HCT116 (cell line): ENCODE measurements at regions not wholly inside any gene's neighbourhood (a gene's known extent, or its start where the extent isn't known, plus 50 kb on each side); places are given as distances from the start of the nearest gene placed in this dataset.

Experiments used
- ATAC-seq: fragments of 200-7000 bp; cut with Tn5 transposase; 2 replicates; pipeline ENCODE4 v1.9.1; 2020; ENCODE audit warnings: mild to moderate bottlenecking, moderate library complexity
- BruUV-seq: library from RNA; stranded (reverse); fragments of 400-500 nt; replicated peaks from 2 replicates; lab custom pipeline; 2021; lab: Mats Ljungman, UMichigan
- CTCF ChIA-PET: fragments of 300-600 bp; sonication (Branson Sonifier 250); formaldehyde crosslinking; loops from one replicate; lab custom pipeline; 2021; ENCODE audit warnings: antibody characterized with exemption; lab: Charles Lee
- POLR2A ChIA-PET: fragments of 300-600, 350-600 bp; sonication (Branson Sonifier 250); formaldehyde crosslinking; loops from one replicate; lab custom pipeline; 2021; ENCODE audit warnings: antibody characterized with exemption; lab: Charles Lee
- RAD21 ChIA-PET, 2 experiments: fragments of 300-600 bp; sonication (Branson Sonifier 250); formaldehyde crosslinking; loops; one replicate each; lab custom pipeline; 2023; ENCODE audit warnings: low total read pairs in 2 of 2; ENCODE audit not compliant: uncharacterized antibody in 2 of 2, unreplicated experiment in 2 of 2, low non-redundant PET in 1 of 2; lab: Charles Lee
- DNase-seq: peaks from one replicate; pipeline ENCODE4 v3.0.0-alpha.2; 2010; ENCODE audit warnings: low read depth, low spot score
- H2AFZ ChIP-seq: fragments of 200-600 bp; shearing (Covaris generic), sonication (generic); 2 replicates; pipeline ENCODE4 v1.6.1; 2017; ENCODE audit warnings: low read depth, mixed run types, mixed read lengths, antibody characterized with exemption, low read length; ENCODE audit not compliant: poor library complexity, severe bottlenecking
- H3K27ac ChIP-seq: 2 replicates; pipeline ENCODE4 v1.5.1; 2012; ENCODE audit warnings: low read depth, low read length
- H3K27me3 ChIP-seq: fragments of 200-600 bp; sonication (generic); 2 replicates; pipeline ENCODE4 v1.6.1; 2016; ENCODE audit warnings: mixed run types, low read length, mixed read lengths; ENCODE audit not compliant: insufficient read depth
- H3K36me3 ChIP-seq, 2 experiments: fragments of 200-500 bp in 1 of 2; fragments of 200-600 bp in 1 of 2; sonication (Bioruptor generic) in 1 of 2; sonication (generic) in 1 of 2; 2 replicates each; pipeline versions ENCODE4 v1.5.1 to v1.6.1; 2014 to 2016; ENCODE audit warnings: low read length in 2 of 2, inconsistent platforms in 1 of 2, mixed read lengths in 1 of 2, mixed run types in 1 of 2; ENCODE audit not compliant: insufficient read depth in 2 of 2, control insufficient read depth in 1 of 2
- H3K4me1 ChIP-seq, 2 experiments: fragments of 200-600 bp in 1 of 2; sonication (generic) in 1 of 2; 2 replicates each; pipeline versions ENCODE4 v1.5.1 to v1.6.1; 2012 to 2017; ENCODE audit warnings: low read length in 2 of 2, inconsistent platforms in 1 of 2, mild to moderate bottlenecking in 1 of 2, mixed read lengths in 1 of 2, mixed run types in 1 of 2, moderate library complexity in 1 of 2; ENCODE audit not compliant: insufficient read depth in 2 of 2, control insufficient read depth in 1 of 2
- H3K4me2 ChIP-seq: fragments of 200-600 bp; sonication (generic); 2 replicates; pipeline ENCODE4 v1.6.1; 2017; ENCODE audit warnings: mixed run types, low read length, mixed read lengths
- H3K4me3 ChIP-seq, 2 experiments: fragments of 200-600 bp in 1 of 2; sonication (generic) in 1 of 2; replicated peaks in 1 of 2; 2 replicates each; pipeline ENCODE4 v1.5.1; 2011 to 2016; ENCODE audit warnings: low read length in 2 of 2, control low read depth in 1 of 2, low read depth in 1 of 2, mild to moderate bottlenecking in 1 of 2, mixed read lengths in 1 of 2, mixed run types in 1 of 2
- H3K79me2 ChIP-seq: fragments of 200-600 bp; sonication (generic); 2 replicates; pipeline ENCODE4 v1.6.1; 2017; ENCODE audit warnings: mild to moderate bottlenecking, mixed run types, low read length, moderate library complexity, mixed read lengths; ENCODE audit not compliant: insufficient read depth
- H3K9ac ChIP-seq: fragments of 200-600 bp; sonication (generic); 2 replicates; pipeline ENCODE4 v1.6.1; 2016; ENCODE audit warnings: low read length, mixed read lengths
- H3K9me2 ChIP-seq: fragments of 200-600 bp; sonication (generic), shearing (Covaris generic); 2 replicates; pipeline ENCODE4 v1.6.1; 2017; ENCODE audit warnings: mixed run types, mild to moderate bottlenecking, moderate library complexity; ENCODE audit not compliant: insufficient read depth
- H3K9me3 ChIP-seq, 2 experiments: fragments of 200-500 bp in 1 of 2; fragments of 200-600 bp in 1 of 2; sonication (Bioruptor generic) in 1 of 2; sonication (generic) in 1 of 2; 2 replicates each; pipeline ENCODE4 v1.6.1; 2014 to 2017; ENCODE audit warnings: low read length in 2 of 2, mixed read lengths in 2 of 2, inconsistent platforms in 1 of 2, low read depth in 1 of 2, mild to moderate bottlenecking in 1 of 2, mixed run types in 1 of 2, moderate library complexity in 1 of 2; ENCODE audit not compliant: control insufficient read depth in 1 of 2, insufficient read depth in 1 of 2
- H4K20me1 ChIP-seq: fragments of 200-600 bp; sonication (generic), shearing (Covaris generic); 2 replicates; pipeline ENCODE4 v1.6.1; 2017; ENCODE audit warnings: mixed run types, mild to moderate bottlenecking, moderate library complexity; ENCODE audit not compliant: insufficient read depth
- CBX3 ChIP-seq: IDR thresholded peaks from 2 replicates; pipeline ENCODE4 v1.6.1; 2012; ENCODE audit warnings: low read depth
- CEBPB ChIP-seq: IDR thresholded peaks from 2 replicates; pipeline ENCODE4 v1.6.1; 2012; ENCODE audit warnings: low read depth
- ELF1 ChIP-seq: IDR thresholded peaks from 2 replicates; pipeline ENCODE4 v1.6.1; 2012; ENCODE audit warnings: low read depth, borderline replicate concordance
- EZH2phosphoT487 ChIP-seq: fragments of 200-600 bp; IDR thresholded peaks from 2 replicates; pipeline ENCODE4 v1.6.1; 2018; ENCODE audit warnings: antibody characterized with exemption, borderline replicate concordance
- FOSL1 ChIP-seq: IDR thresholded peaks from 2 replicates; pipeline ENCODE4 v1.6.1; 2012; ENCODE audit warnings: low read depth
- JUND ChIP-seq: IDR thresholded peaks from 2 replicates; pipeline ENCODE4 v1.6.1; 2012
- POLR2A ChIP-seq: IDR thresholded peaks from 2 replicates; pipeline ENCODE4 v1.7.0; 2011; ENCODE audit warnings: borderline replicate concordance; ENCODE audit not compliant: insufficient read depth, insufficient read length; ENCODE audit errors: extremely low read depth
- POLR2AphosphoS5 ChIP-seq: IDR thresholded peaks from 2 replicates; pipeline ENCODE4 v1.6.1; 2011; ENCODE audit warnings: mild to moderate bottlenecking, low read depth, low read length, moderate library complexity
- RAD21 ChIP-seq: IDR thresholded peaks from 2 replicates; pipeline ENCODE4 v1.6.1; 2012; ENCODE audit warnings: low read depth, mild to moderate bottlenecking
- SIN3A ChIP-seq: IDR thresholded peaks from 2 replicates; pipeline ENCODE4 v1.6.1; 2012; ENCODE audit warnings: low read depth
- TCF7L2 ChIP-seq: IDR thresholded peaks from 2 replicates; pipeline ENCODE4 v1.7.0; 2011; ENCODE audit warnings: borderline replicate concordance, inconsistent platforms; ENCODE audit not compliant: insufficient read depth, insufficient read length; ENCODE audit errors: extremely low read depth
- ZFX ChIP-seq: fragments of 450-650 bp; IDR thresholded peaks from 2 replicates; pipeline ENCODE4 v1.6.1; 2017
- intact Hi-C: fragments of 100-400 bp; cut with micrococcal nuclease; formaldehyde crosslinking; loops from 2 replicates; pipeline ENCODE4 v1.10.0; 2022
- TF ChIP-seq, protein P1 (sequence below), 3 experiments: fragments of 200-600 bp in 1 of 3; sonication (generic) in 1 of 3; IDR thresholded peaks in 2 of 3; conservative IDR thresholded peaks in 1 of 3; 2 replicates each; pipeline ENCODE4 v1.5.1; 2012 to 2017; ENCODE audit warnings: low read depth in 2 of 3, low read length in 2 of 3, antibody characterized with exemption in 1 of 3, borderline replicate concordance in 1 of 3, control low read depth in 1 of 3, mild to moderate bottlenecking in 1 of 3, mixed read lengths in 1 of 3, mixed run types in 1 of 3, moderate library complexity in 1 of 3; ENCODE audit not compliant: insufficient read depth in 1 of 3
- TF ChIP-seq, protein P2 (sequence below): IDR thresholded peaks from 2 replicates; pipeline ENCODE4 v1.6.1; 2012
- TF ChIP-seq, protein P3 (sequence below): IDR thresholded peaks from 2 replicates; pipeline ENCODE4 v1.6.1; 2012

DNA sequence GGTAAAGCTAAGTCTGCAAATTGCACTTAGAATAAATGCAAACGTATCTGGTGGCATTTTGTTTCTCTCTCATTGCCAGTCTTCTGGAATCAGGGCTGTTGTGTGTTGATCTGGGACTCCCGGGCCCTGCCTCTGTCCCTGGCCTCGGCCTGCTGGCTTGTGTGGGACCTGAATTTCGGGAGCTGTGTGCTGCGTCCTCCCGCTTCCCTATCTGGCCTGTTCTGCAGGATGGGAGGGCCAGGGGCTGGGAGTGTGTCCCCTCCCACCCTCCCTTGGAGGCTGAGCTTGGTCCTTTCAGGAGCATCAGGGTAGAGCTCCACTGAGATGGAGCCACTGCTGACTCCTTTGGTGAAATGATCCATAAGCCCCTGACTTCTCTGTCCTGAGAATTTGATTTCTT is 118.5 kb downstream of the ACKR3 start:
- no peak overlapping the region for H3K27ac ChIP-seq
- no peaks in the 10 kb centered on the region for H3K9me2 ChIP-seq
- TF ChIP-seq ELF1 (no peak), ZFX (no peak), RAD21 (no peak), POLR2A (no peak), POLR2AphosphoS5 (no peak)
- H3K4me3 ChIP-seq: no peak overlapping the region
- POLR2A ChIA-PET: no interaction called here
- peaks cover 44% of the 10 kb centered on the region for H3K27me3 ChIP-seq
- ATAC-seq (no peak), DNase-seq (no peak)
- H3K36me3 ChIP-seq: no peaks in the 10 kb centered on the region
- BruUV-seq: no TSS peak
- no peaks in the 10 kb centered on the region for H3K9me3 ChIP-seq
- intact Hi-C loops: no loop called here
- no peaks in the 10 kb centered on the region for H3K4me1 ChIP-seq
- H2AFZ ChIP-seq: no peak overlapping the region
- H3K79me2 ChIP-seq: no peaks in the 10 kb centered on the region
- CTCF ChIA-PET: no interaction called here
- no peaks in the 10 kb centered on the region; the same call in 1 of the 2 replicates for H4K20me1 ChIP-seq
- RAD21 ChIA-PET: no interaction called here
- no peak overlapping the region for H3K9ac ChIP-seq
- H3K4me2 ChIP-seq: no peak overlapping the region

DNA sequence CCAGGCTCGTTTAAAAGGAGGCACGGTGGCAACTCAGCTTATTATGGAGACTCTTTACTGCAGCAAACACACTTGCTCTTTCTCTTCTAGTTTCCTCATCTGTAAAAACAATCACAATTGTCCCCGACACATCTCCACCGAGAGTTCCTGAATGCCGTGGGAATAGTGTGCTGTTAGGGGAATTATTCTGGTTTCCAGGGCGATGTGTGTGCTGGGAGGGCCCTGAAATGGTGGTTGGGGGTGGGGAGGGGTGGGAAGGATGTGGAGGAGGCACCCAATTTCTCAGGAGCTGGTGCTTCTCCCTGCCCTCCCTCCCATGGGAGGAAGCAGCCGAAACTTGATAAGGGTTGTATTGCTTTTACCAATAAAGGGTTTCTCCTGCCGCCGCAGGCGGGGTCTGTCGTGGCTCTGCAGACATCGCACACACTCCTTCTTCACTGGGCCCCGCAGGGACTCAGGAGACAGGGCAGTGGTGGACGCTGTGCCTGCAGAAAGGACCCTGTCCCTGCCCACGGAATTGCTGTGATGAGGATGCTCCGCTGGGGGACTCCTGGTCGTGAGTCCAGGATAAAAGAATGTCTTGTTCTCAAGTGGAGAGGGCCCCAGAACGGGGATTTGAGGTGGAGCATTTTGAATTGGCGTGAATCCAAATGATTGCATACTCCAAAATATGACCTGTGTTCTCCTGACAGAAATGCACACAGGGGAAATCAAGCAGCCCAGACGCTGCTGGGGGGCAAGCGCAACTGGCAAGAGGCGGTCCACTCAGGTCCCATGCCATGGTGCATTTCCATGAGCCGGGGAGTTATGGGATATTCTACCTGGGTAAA is 119.2 kb downstream of the ACKR3 start:
- H2AFZ ChIP-seq: no peak overlapping the region
- no peak overlapping the region for H3K9ac ChIP-seq
- H3K36me3 ChIP-seq: no peaks in the 10 kb centered on the region
- H3K79me2 ChIP-seq: no peaks in the 10 kb centered on the region
- no peaks in the 10 kb centered on the region for H3K9me3 ChIP-seq
- H3K27ac ChIP-seq: no peak overlapping the region
- DNase-seq (no peak), ATAC-seq (no peak)
- H3K9me2 ChIP-seq: no peaks in the 10 kb centered on the region
- H3K4me1 ChIP-seq: no peaks in the 10 kb centered on the region
- H3K27me3 ChIP-seq: peaks cover 47% of the 10 kb centered on the region
- POLR2A ChIA-PET: no interaction called here
- no peak overlapping the region for H3K4me2 ChIP-seq
- RAD21 ChIA-PET: no interaction called here
- no peaks in the 10 kb centered on the region; the same call in 1 of the 2 replicates for H4K20me1 ChIP-seq
- intact Hi-C loops: no loop called here
- BruUV-seq: no TSS peak
- CTCF ChIA-PET: no interaction called here
- H3K4me3 ChIP-seq: no peak overlapping the region
- TF ChIP-seq RAD21 (no peak), TCF7L2 (no peak), JUND (no peak), EZH2phosphoT487 (no peak), CBX3 (no peak), CEBPB (no peak), SIN3A (no peak), FOSL1 (no peak), ELF1 (no peak)
- TF ChIP-seq, protein P1, sequence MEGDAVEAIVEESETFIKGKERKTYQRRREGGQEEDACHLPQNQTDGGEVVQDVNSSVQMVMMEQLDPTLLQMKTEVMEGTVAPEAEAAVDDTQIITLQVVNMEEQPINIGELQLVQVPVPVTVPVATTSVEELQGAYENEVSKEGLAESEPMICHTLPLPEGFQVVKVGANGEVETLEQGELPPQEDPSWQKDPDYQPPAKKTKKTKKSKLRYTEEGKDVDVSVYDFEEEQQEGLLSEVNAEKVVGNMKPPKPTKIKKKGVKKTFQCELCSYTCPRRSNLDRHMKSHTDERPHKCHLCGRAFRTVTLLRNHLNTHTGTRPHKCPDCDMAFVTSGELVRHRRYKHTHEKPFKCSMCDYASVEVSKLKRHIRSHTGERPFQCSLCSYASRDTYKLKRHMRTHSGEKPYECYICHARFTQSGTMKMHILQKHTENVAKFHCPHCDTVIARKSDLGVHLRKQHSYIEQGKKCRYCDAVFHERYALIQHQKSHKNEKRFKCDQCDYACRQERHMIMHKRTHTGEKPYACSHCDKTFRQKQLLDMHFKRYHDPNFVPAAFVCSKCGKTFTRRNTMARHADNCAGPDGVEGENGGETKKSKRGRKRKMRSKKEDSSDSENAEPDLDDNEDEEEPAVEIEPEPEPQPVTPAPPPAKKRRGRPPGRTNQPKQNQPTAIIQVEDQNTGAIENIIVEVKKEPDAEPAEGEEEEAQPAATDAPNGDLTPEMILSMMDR (IDR thresholded peaks at IDR 0.05 in 2 of 3, conservative IDR thresholded peaks at IDR 0.05 in 1 of 3; ENCODE audit: borderline replicate concordance in 1 of 3, insufficient read depth in 1 of 3, low read depth in 2 of 3, low read length in 2 of 3): no peak
- TF ChIP-seq, protein P2, sequence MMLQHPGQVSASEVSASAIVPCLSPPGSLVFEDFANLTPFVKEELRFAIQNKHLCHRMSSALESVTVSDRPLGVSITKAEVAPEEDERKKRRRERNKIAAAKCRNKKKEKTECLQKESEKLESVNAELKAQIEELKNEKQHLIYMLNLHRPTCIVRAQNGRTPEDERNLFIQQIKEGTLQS: no peak
- TF ChIP-seq, protein P3, sequence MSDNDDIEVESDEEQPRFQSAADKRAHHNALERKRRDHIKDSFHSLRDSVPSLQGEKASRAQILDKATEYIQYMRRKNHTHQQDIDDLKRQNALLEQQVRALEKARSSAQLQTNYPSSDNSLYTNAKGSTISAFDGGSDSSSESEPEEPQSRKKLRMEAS: no peak
